GM23338 (cell line): ENCODE measurements at regions not wholly inside any gene's neighbourhood (a gene's known extent, or its start where the extent isn't known, plus 50 kb on each side); places are given as distances from the start of the nearest gene placed in this dataset.

Experiments
- CREB1 ChIP-seq: fragments of 250-450 bp; sonication (Bioruptor Pico); IDR thresholded peaks from 2 replicates; pipeline ENCODE4 v1.5.0; 2020; ENCODE audit warnings: low read depth, mild to moderate bottlenecking, moderate library complexity
- EZH2 ChIP-seq: fragments of 200-600 bp; sonication (generic); IDR thresholded peaks from one replicate; pipeline ENCODE4 v1.8.0; 2017; ENCODE audit warnings: antibody characterized with exemption, mild to moderate bottlenecking, low read depth; ENCODE audit not compliant: unreplicated experiment
- EZH2phosphoT487 ChIP-seq: fragments of 200-600 bp; sonication (generic); IDR thresholded peaks from one replicate; pipeline ENCODE4 v1.8.1; 2018; ENCODE audit warnings: antibody characterized with exemption; ENCODE audit not compliant: unreplicated experiment
- JUNB ChIP-seq: IDR thresholded peaks from one replicate; pipeline ENCODE4 v1.6.1; 2016; ENCODE audit warnings: antibody characterized with exemption; ENCODE audit not compliant: unreplicated experiment
- POLR2AphosphoS5 ChIP-seq: IDR thresholded peaks from 2 replicates; pipeline ENCODE4 v1.6.1; 2016; ENCODE audit warnings: antibody characterized with exemption, low read depth
- ZNF331 ChIP-seq: fragments of 250-450 bp; sonication (Bioruptor Pico); IDR thresholded peaks from 2 replicates; pipeline ENCODE4 v1.5.0; 2020; ENCODE audit warnings: low read depth, mild to moderate bottlenecking, moderate library complexity
- TF ChIP-seq, protein P1 (sequence below), 2 experiments: fragments of 200-600 bp in 1 of 2; sonication (generic) in 1 of 2; conservative IDR thresholded peaks; 2 replicates each; pipeline versions ENCODE4 v1.5.1 to v1.6.1; 2016 to 2017; ENCODE audit warnings: antibody characterized with exemption in 2 of 2, low read depth in 2 of 2, mild to moderate bottlenecking in 2 of 2, moderate library complexity in 1 of 2
- TF ChIP-seq, protein P2 (sequence below): IDR thresholded peaks from one replicate; pipeline ENCODE4 v1.6.1; 2018; ENCODE audit warnings: antibody characterized with exemption; ENCODE audit not compliant: unreplicated experiment

DNA sequence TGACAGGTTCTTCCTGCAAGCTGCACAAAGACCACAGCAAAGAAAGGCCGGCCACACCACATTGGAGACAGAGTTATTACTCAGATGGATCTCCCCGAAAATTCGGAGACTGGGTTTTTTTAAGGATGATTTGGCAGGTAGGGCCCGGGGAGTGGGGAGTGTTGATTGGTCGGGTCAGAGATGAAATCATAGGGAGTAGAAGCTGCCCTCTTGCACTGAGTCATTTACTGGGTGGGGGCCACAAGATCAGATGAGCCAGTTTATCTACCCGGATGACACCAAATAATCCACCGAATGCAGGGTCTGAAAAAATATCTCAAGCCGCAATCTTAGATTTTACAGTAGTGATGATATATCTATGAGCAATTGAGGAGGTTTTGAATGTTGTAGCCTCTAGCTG lies 401.8 kb upstream of the FAT3 start:
- TF ChIP-seq, protein P1, sequence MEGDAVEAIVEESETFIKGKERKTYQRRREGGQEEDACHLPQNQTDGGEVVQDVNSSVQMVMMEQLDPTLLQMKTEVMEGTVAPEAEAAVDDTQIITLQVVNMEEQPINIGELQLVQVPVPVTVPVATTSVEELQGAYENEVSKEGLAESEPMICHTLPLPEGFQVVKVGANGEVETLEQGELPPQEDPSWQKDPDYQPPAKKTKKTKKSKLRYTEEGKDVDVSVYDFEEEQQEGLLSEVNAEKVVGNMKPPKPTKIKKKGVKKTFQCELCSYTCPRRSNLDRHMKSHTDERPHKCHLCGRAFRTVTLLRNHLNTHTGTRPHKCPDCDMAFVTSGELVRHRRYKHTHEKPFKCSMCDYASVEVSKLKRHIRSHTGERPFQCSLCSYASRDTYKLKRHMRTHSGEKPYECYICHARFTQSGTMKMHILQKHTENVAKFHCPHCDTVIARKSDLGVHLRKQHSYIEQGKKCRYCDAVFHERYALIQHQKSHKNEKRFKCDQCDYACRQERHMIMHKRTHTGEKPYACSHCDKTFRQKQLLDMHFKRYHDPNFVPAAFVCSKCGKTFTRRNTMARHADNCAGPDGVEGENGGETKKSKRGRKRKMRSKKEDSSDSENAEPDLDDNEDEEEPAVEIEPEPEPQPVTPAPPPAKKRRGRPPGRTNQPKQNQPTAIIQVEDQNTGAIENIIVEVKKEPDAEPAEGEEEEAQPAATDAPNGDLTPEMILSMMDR (conservative IDR thresholded peaks at IDR 0.05; ENCODE audit: low read depth in 2 of 2) = no peak
- no peak for TF ChIP-seq CREB1 (CRISPR knock-in tag)
- no peak for TF ChIP-seq EZH2phosphoT487
- no peak for TF ChIP-seq POLR2AphosphoS5
- TF ChIP-seq ZNF331 = no peak
- TF ChIP-seq JUNB = no peak
- no peak for TF ChIP-seq EZH2
- TF ChIP-seq, protein P2, sequence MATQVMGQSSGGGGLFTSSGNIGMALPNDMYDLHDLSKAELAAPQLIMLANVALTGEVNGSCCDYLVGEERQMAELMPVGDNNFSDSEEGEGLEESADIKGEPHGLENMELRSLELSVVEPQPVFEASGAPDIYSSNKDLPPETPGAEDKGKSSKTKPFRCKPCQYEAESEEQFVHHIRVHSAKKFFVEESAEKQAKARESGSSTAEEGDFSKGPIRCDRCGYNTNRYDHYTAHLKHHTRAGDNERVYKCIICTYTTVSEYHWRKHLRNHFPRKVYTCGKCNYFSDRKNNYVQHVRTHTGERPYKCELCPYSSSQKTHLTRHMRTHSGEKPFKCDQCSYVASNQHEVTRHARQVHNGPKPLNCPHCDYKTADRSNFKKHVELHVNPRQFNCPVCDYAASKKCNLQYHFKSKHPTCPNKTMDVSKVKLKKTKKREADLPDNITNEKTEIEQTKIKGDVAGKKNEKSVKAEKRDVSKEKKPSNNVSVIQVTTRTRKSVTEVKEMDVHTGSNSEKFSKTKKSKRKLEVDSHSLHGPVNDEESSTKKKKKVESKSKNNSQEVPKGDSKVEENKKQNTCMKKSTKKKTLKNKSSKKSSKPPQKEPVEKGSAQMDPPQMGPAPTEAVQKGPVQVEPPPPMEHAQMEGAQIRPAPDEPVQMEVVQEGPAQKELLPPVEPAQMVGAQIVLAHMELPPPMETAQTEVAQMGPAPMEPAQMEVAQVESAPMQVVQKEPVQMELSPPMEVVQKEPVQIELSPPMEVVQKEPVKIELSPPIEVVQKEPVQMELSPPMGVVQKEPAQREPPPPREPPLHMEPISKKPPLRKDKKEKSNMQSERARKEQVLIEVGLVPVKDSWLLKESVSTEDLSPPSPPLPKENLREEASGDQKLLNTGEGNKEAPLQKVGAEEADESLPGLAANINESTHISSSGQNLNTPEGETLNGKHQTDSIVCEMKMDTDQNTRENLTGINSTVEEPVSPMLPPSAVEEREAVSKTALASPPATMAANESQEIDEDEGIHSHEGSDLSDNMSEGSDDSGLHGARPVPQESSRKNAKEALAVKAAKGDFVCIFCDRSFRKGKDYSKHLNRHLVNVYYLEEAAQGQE = no peak
